Right ventricle myocardium inferior (tissue), 1 donor: ENCODE measurements at regions not wholly inside any gene's neighbourhood (a gene's known extent, or its start where the extent isn't known, plus 50 kb on each side); places are given as distances from the start of the nearest gene placed in this dataset.

ENCODE experiments used
- ATAC-seq: fragments of 200-7000 bp; cut with Tn5 transposase; one replicate; pipeline ENCODE4 v1.9.1; 2020; ENCODE audit warnings: mild to moderate bottlenecking, moderate library complexity
- DNase-seq: peaks from one replicate; pipeline ENCODE4 v3.0.0; 2021; ENCODE audit errors: missing footprints
- intact Hi-C: fragments of 100-400 bp; cut with DNase I; formaldehyde crosslinking; loops from one replicate; pipeline ENCODE4 v1.11.0; 2022
- donor health status: DM: no; HTN: yes; CAD: no; lungs with severe emphysema.

DNA sequence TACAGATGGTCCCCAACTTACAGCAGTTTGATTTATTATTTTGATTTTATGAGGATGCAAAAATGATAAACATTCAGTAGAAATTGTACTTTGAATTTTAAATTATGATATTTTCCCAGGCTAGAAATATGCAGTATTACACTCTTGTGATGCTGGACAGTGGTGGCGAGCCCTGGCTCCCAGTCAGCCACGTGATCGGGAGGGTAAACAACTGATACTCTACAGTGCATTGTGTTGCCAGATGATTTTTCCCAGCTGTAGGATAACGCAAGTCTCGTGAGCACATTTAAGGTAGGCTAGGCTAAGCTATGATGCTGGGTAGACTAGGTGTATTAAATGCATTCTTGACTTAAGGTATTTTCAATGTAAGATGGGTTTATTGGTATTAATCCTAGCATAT, 865.2 kb downstream of the SORCS3 start:
- no peak for ATAC-seq
- intact Hi-C loops, result no loop called here

DNA sequence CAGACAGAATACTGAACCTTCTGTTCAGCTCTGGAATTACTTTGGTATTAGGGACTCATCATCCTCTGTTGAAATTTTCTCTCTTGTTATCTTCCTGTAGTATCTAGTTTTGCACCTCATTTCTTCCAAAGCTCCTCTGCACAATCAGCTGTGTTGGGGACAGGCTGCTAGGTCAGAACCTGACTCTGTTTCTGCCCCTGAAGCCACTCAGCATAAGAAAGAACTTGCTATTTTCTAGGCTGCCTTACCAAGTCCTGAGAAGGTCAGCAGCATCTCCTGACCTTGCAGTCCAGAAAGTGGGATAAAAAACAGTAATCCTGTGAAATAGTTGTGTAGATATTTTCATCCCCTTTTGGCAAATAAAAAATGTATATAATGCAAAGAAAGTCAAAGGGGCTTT, 862.6 kb downstream of the SORCS3 start:
- no peak for DNase-seq
- intact Hi-C loops, result no loop called here
- no peak for ATAC-seq

More for the DNA sequence above, 865.2 kb downstream of the SORCS3 start:
- DNase-seq, result no peak

DNA sequence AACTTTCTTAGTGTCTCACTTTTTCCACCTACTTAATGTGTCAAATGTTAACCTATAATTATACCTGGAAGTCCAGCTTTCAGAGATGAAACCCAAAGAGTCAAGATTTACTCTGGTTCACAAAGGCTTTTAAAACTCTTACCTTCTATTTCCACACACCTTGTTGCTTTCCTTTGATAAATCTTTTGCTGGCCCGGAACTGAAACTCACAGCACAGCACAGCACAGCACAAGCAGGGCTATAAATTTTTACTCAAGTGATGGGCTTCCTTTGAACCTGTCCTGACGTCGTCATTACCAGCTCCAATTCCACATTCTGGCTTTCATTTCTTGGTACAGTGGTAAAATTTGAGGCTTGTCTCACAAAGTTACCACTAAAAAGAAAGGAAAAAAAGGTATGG, 861.0 kb downstream of the SORCS3 start:
- ATAC-seq, result no peak
- no peak for DNase-seq
- intact Hi-C loops, result no loop called here

DNA sequence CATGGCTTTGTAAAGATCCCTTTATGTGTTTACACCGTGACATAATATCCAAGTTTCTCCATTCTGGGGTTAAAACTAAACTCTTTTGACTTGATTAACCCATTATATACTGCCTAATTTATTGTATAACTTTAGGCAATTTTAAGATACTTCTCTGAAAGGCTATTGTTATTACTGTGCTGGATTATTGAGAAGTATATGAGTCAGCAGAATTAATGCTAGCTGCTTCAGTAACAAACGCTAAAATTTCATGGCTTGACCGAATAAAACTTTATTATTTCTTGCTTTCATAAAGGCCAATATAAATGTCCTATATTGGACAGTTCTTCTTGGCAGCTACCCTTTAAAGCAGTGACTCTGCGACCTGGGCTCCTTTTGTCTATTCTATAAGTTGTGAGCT, 853.9 kb downstream of the SORCS3 start:
- DNase-seq (no peak), ATAC-seq (no peak)
- intact Hi-C loops, result no loop called here

DNA sequence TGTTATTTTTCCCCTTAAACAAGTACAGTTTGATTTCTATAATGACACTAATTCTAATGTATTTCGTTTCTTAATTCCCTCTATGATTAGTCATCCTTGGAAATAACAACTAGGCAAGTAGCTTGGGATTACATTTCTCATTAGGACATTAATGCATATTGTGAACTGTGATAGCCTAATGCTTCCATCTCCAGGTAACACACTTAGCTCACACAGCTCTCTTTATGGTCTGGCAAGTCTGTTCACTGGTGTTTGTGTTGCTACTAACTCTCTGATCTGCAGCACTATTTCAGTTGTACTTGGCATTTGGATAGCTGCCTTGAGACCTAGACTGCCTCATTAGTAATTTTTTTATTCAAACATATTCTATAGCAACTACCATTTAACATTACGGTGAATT, 853.2 kb downstream of the SORCS3 start:
- no peak for DNase-seq
- ATAC-seq, result no peak
- intact Hi-C loops, result no loop called here

DNA sequence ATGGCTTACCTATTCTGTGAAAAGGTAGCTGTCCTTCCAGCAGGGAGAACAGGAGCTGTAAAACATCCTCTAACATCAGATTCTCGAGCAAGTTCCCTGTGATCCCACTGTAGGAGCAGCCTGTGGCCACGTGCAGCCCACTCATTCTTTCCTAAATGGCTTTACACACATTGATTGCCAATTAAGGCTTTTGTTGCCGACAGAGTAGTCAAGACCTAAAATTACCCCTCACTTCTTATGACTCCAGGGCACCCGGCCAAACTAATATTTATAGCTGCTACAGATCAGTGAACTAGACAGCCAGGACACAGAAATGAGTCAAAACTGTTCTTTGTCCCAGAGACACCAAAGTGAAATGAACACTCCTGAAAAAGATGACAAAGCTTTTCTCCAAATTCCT, 832.1 kb downstream of the SORCS3 start:
- ATAC-seq, result peak; percentile 56
- intact Hi-C loops, result loop anchor here (10.0 kb wide), 1 partner anchor 338 kb away; no protein-coding TSS in a partner anchor
- no peak for DNase-seq

DNA sequence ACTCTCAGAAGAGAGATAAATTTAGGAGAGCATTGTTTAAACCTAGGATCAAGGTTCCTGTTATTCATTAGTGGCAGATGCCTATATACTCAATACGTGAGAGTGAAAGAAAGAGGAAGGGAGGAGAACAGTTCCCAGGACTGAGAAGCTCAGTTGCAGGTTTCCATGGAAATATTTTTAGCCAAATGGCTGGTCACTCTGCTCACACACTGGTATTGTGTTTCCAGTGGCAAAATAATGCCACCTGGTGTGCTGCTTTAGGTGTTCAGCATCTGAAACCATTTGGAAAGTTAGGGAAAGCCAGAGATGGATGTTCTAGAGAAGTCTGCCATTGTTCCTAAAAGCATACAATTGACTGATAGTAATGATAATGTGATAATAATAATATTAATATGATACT, 827.7 kb downstream of the SORCS3 start:
- DNase-seq, result no peak
- intact Hi-C loops, result no loop called here
- ATAC-seq, result no peak

DNA sequence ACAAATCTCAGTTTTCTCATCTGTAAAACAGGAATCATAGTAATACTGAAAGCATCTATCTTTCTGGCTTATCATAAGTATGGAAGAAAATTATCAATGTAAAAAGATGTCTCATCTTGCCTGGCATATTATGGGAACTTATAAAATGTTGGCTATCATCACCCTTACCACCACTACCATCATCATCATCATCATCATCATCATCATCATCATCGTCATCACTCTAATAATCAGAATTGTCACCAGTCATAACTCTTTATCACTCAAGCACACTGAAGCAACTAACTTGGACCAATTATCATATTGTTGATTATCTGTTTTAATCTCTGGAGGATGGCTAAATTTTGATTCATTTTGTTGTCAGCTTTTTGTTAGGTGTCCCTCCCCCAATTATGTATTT, 825.4 kb downstream of the SORCS3 start:
- intact Hi-C loops, result no loop called here
- no peak for ATAC-seq
- no peak for DNase-seq

DNA sequence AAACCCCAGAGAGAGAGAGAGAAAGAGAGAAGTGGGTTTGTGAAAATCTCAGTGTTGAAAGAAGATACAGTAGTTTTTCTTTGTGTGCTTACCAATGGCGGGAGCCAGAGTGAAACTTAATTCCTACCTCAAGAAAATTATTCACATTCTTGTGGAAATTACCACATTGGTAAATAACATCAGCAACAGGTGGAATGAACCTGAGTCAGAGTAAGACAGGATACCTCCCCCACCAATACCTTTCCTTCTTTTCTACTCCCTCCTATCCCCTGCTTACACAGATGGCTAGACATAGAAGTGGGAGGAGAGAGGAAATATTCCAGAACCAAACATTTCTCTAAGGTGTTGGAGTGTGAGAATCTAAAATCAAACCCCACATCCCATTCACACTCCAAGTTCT, 793.9 kb downstream of the SORCS3 start:
- DNase-seq (no peak), ATAC-seq (no peak)
- intact Hi-C loops, result no loop called here

DNA sequence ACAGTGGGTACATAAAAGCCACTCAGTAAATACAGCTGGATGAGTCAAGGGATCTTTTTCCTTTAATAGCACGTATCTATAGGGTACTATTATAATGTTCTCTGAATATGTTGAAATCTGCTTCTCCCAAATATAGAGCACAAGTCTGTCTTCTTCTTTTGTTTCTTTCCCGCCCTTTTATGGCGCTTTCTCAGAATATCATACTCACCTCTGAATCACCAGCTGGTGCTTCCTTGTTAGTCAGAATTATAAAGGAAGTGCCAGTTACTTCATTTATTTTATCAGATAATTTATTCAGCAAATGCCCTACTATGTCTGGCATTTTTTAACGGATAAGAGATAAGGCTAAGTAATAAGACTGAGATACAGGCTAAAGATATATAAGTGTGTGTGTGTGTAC, 772.9 kb downstream of the SORCS3 start:
- ATAC-seq, result no peak
- intact Hi-C loops, result no loop called here

DNA sequence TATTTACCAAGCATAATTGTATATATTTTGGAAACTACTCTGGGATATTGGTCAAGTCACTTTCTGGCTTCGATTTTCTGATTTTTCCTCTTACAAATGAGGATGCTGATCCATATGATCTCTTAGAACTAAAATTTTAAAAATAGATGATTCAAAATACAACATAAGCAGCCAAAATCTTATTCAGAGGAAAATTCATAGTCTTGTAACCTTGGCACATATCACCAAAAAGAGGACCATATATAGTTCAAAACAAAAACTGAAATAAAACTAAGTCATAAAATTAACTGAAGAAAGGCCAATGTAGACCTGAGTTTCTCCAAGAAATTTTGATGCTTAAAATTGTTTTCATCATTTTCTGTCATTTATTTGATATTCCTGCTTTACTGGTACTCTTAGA, 768.3 kb downstream of the SORCS3 start:
- ATAC-seq, result no peak
- intact Hi-C loops, result no loop called here
- no peak for DNase-seq

More for the DNA sequence above, 772.9 kb downstream of the SORCS3 start:
- DNase-seq, result no peak

DNA sequence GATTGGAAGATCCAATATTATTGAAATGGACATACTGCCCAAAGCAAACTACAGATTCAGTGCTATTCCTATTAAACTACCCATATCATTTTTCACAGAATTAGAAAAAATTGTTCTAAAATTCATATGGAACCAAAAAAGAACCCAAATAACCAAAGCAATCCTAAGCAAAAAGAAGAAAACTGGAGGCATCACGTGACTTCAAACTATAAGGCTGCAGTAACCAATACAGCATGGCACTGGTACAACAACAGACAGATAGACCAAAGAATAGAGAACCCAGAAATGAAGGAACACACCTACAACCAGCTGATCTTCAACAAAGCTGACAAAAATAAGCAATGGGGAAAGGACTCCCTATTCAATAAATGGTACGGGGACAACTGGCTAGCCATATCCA, 765.4 kb downstream of the SORCS3 start:
- intact Hi-C loops, result no loop called here
- DNase-seq (no peak), ATAC-seq (no peak)

DNA sequence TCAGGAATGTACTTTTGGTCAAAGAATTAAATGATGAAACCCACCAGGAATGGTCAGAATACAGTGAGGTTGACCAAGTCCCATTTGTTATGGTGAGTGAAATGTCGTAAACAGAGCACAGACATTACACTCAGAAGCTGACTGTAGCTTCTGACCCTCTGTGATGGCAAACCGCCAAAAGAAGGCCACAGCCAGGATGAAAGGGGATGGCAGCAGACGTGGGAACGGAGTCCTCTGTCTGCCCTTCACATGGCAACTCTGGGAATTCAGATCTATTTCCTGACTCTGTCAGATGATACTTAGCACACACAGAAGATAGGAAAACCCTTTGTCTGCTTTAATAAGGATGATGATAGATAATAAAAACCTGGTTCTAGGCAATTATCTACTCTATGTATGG, 757.1 kb downstream of the SORCS3 start:
- ATAC-seq (peak; percentile 57), DNase-seq (no peak)
- intact Hi-C loops, result loop anchor here (5.0 kb wide), 1 partner anchor 261 kb away; no protein-coding TSS in a partner anchor

DNA sequence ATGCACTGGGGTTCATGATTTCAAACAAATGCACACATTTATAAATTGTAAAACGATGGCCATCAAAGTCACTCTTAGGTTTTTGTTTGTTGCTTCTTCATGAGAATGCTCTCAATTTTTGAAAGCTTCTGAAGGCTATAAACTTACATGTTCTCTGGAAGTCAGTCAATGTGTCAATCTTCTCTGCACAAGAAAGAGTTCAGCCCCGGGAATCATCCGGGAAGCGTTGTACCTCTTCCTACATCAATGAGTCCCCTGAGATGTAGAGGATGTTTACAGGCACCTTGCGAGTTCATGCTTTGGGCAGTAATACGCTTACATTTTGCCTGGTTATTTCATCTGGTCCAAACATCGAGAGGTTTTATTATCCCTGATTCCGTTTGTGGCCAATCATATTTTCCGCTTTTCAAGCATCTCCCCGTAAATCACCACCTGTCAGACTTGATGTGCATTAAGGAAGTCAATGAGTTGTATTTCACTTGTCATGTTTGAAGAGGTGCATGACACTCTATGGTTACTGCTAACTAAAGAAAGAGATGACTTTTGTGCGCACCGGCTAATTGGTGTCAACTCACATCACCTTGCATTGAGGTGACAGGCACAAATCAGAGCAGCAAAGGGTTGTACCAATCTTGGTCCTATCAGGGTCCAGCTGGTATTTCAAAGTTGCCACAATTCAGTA, 750.7 kb downstream of the SORCS3 start:
- ATAC-seq, result no peak
- DNase-seq, result no peak
- intact Hi-C loops, result no loop called here

DNA sequence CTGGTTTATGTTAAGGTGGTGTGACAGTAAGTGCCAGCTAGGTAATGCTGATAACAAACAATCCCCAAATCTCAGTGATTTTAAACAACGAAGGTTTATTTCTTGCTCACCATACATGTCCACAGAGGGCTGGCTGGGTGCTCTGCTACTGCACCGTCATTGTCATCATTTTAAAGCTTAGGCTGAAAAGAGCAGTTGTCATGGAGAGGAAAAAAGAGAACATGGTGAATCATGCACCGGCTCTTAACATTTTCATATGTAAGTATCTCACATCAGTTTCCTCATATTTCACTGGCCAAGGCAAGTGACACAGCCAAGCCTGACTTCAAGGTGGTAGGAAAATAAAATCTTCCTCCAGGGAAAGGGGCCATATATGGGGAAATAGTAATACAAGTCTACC, 746.9 kb downstream of the SORCS3 start:
- intact Hi-C loops, result no loop called here
- no peak for DNase-seq
- no peak for ATAC-seq

DNA sequence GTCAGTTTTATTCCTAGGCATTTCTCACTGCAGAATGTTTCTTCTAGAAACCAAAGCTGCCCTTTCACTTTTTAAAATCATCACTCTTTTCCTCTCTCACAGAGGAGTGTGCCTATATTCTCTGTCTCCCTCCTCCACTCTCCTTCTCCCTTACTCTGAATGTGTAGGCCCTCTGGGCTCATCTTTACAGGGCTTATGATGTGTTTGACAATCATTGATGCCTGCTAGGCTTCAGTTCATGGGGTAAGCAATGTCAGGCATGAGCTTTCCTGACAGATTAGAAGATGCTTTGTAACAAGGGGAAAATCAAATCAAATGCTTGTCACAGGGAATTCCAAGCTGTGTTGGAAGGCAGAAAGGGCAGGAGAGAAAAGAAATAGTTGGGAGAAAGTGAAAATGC, 742.9 kb downstream of the SORCS3 start:
- no peak for ATAC-seq
- intact Hi-C loops, result no loop called here
- no peak for DNase-seq

DNA sequence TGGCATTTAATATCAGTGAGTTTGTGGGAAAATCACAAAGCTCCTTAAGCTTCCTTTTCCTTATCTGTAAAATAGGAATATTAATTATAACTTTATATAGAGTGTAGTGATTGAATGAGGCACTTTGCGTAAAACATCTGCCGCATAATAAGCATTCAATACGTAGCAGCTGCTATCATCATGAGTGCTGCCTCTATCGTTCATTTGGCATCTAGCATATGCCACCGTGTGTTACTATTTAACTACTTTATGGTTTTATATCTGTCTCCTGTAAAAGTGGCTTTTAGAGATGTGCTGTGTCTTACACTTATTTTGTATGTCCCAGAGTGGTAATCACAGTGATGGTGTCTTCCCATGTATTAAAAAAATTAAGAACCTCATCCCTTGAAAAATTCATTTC, 729.6 kb downstream of the SORCS3 start:
- no peak for DNase-seq
- intact Hi-C loops, result no loop called here
- no peak for ATAC-seq

DNA sequence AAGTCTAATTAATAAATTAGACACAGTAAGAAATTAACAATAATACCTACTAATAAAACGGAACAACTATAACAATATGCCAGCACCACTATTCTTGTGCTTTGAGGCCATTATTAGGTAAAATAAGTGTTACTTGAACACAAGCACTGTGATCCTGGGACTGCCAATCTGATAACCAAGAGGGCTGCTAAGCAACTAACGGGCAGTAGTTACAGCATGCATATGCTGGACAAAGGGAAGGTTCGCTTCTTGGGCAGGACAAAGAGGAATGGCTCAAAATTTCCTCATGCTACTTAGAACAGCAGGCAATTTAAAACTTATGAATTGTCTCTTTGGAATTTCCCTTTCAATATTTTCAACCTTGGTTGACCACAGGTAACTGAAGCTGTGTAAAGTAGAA, 718.6 kb downstream of the SORCS3 start:
- no peak for ATAC-seq
- intact Hi-C loops, result no loop called here

DNA sequence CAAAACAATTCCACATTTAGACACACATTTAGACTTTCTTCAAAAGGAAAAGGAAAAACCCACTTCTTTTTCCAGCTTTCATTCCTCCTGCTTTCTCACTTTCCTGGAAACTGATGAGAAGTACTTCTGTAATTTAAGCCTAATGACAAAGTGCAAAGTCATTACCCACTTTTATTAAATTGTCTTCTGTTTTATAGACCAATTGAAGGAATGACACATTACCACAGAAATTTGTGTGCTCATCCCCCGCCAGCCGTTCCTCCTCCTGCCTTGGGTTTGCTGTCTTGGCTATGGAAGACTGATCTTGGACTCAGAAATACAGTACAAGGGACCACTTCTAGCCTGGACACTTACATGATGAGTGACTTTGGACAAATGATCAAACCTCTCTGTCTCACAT, 717.8 kb downstream of the SORCS3 start:
- intact Hi-C loops, result no loop called here
- no peak for DNase-seq
- ATAC-seq, result no peak

More for the DNA sequence above, 718.6 kb downstream of the SORCS3 start:
- DNase-seq, result no peak

DNA sequence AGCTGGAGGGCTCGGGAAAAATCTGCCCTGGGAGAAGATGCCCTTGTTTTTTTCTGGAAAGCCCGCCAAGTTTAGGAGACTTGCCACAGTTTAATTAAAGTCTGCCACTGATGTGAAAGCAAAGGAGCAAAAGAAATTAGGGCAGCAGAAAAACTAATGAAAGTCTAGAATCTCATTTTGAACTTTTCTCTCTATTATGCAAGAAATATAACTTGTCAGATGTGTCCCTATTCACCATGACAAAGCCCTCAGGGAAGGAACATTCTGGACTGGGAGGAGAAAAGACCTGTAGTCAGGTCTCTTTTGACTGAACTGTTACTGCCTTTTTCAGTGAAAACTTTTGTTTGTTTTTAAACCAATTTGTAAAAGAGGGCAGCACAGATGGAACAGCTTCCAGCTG, 715.5 kb downstream of the SORCS3 start:
- intact Hi-C loops, result no loop called here
- no peak for DNase-seq
- no peak for ATAC-seq

DNA sequence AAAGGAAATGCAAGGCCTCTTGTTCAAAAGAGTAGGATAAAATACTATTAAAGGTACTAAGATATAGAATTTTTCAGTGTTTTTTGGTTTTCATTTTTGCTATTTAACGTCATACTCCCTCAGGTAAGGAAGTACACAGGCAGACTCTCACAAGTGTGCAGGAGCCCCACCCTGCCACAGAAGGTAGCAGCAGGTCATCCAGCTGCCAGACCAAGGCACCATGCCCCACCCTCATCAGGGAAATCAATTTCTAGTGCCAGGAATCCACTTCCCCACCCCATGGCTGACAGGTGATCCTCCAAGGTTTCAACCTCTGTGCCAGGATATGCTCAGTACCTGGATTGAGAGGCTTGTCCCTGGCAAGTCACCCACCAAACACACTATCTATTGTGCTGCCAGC, 712.9 kb downstream of the SORCS3 start:
- DNase-seq (no peak), ATAC-seq (no peak)
- intact Hi-C loops, result no loop called here
